OCI-LY7 (cell line): ENCODE measurements at regions not wholly inside any gene's neighbourhood (a gene's known extent, or its start where the extent isn't known, plus 50 kb on each side); places are given as distances from the start of the nearest gene placed in this dataset.

ENCODE experiments used
- BruUV-seq: library from RNA; stranded (reverse); fragments of 400-500 nt; replicated peaks from 2 replicates; lab custom pipeline; 2021; lab: Mats Ljungman, UMichigan
- CTCF ChIA-PET: fragments of 300-600 bp; sonication (Branson Sonifier 250); formaldehyde crosslinking; loops from one replicate; lab custom pipeline; 2022; ENCODE audit warnings: antibody characterized with exemption; ENCODE audit not compliant: unreplicated experiment; lab: Charles Lee
- POLR2A ChIA-PET: fragments of 300-600 bp; sonication (Branson Sonifier 250); formaldehyde crosslinking; loops from one replicate; lab custom pipeline; 2022; ENCODE audit warnings: antibody characterized with exemption; lab: Charles Lee
- DNase-seq: peaks from one replicate; pipeline ENCODE4 v3.0.0-alpha.2; 2015; ENCODE audit warnings: low spot score
- H2AFZ ChIP-seq: fragments of 200-600 bp; sonication (generic), shearing (Covaris generic); 2 replicates; pipeline ENCODE4 v1.6.1; 2014; ENCODE audit warnings: mild to moderate bottlenecking, antibody characterized with exemption, low read length, moderate library complexity
- H3K27ac ChIP-seq: fragments of 200-600 bp; sonication (generic); 2 replicates; pipeline ENCODE4 v1.5.1; 2014; ENCODE audit warnings: mixed run types, low read depth, mild to moderate bottlenecking, moderate library complexity, low read length, inconsistent platforms; ENCODE audit not compliant: poor library complexity, severe bottlenecking
- H3K36me3 ChIP-seq: fragments of 200-600 bp; sonication (generic); 2 replicates; pipeline ENCODE4 v1.6.1; 2014; ENCODE audit warnings: mild to moderate bottlenecking, antibody characterized with exemption, low read length, moderate library complexity, mixed read lengths; ENCODE audit not compliant: insufficient read depth
- H3K4me1 ChIP-seq: fragments of 200-600 bp; sonication (generic); 2 replicates; pipeline ENCODE4 v1.5.1; 2014; ENCODE audit warnings: mild to moderate bottlenecking, low read length; ENCODE audit not compliant: insufficient read depth, poor library complexity, severe bottlenecking
- H3K4me2 ChIP-seq: fragments of 200-600 bp; sonication (generic); 2 replicates; pipeline ENCODE4 v1.6.1; 2014; ENCODE audit warnings: mild to moderate bottlenecking, low read length
- H3K4me3 ChIP-seq: fragments of 200-600 bp; sonication (generic); 2 replicates; pipeline ENCODE4 v1.5.1; 2014; ENCODE audit warnings: mild to moderate bottlenecking, low read depth, low read length; ENCODE audit not compliant: poor library complexity, severe bottlenecking
- H3K79me2 ChIP-seq: fragments of 200-600 bp; sonication (generic); 2 replicates; pipeline ENCODE4 v1.6.1; 2016; ENCODE audit warnings: low read depth, mild to moderate bottlenecking, low read length, moderate library complexity, mixed read lengths; ENCODE audit not compliant: insufficient read depth
- H3K9me2 ChIP-seq: fragments of 200-600 bp; sonication (generic); 2 replicates; pipeline ENCODE4 v1.6.1; 2016; ENCODE audit warnings: mild to moderate bottlenecking, low read length, mixed read lengths; ENCODE audit not compliant: insufficient read depth
- H3K9me3 ChIP-seq: fragments of 200-600 bp; sonication (generic); 2 replicates; pipeline ENCODE4 v1.6.1; 2014; ENCODE audit warnings: mild to moderate bottlenecking, mixed run types, low read length, mixed read lengths
- H4K20me1 ChIP-seq: fragments of 200-600 bp; sonication (generic); 2 replicates; pipeline ENCODE4 v1.6.1; 2014; ENCODE audit warnings: mild to moderate bottlenecking, antibody characterized with exemption, low read length, moderate library complexity, mixed read lengths; ENCODE audit not compliant: insufficient read depth
- CTCF ChIP-seq: fragments of 200-600 bp; sonication (generic); conservative IDR thresholded peaks from 2 replicates; pipeline ENCODE4 v1.5.1; 2014; ENCODE audit warnings: mild to moderate bottlenecking, antibody characterized with exemption, low read length, moderate library complexity, mixed read lengths
- EZH2phosphoT487 ChIP-seq: fragments of 200-600 bp; sonication (generic); IDR thresholded peaks from 2 replicates; pipeline ENCODE4 v1.6.1; 2018; ENCODE audit warnings: low read depth, borderline replicate concordance, mild to moderate bottlenecking, mixed run types, antibody characterized with exemption, low read length, moderate library complexity, mixed read lengths
- intact Hi-C: fragments of 100-400 bp; cut with micrococcal nuclease; formaldehyde crosslinking; loops from one replicate; pipeline ENCODE4 v1.10.0; 2022; ENCODE audit not compliant: unreplicated experiment

GRCh38 chr10:131574363-131574706 is 262.8 kb upstream of the TCERG1L start:
- intact Hi-C loops, result no loop called here
- no TSS peak for BruUV-seq

DNA sequence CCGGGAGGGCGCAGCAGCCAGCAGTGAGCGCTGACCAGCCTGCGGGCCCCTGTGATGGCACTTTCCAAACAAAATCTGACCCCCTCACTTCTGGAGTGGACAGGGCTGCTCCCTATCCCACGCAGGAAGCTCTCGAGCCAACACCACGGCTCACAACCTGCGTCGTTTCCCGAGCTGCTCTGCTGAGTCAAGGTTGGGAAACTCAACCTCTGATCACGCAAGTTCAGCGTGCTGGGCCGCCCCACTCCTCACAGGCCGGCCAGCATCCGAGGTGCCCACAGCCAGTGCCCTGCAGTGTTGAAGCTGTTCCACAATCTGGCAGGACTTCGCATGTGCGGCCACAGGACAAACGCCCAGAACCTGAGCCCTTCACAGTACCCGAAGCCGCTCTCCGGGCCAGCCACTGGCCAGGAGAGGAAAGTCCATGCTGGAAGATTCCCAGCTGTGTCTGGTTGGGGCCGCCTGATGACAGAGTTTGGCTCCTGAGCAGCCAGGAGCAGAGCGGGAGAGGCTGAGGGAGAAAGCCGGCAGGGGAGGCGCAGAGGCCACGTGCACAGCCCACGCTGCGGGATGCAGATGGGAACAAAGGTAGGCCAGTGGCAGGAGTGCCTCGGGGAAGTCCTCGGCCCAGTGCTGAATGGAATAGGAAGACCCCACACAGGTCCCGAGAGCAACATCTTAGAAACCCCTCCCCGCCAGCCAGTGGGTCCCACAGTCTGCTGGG is 263.3 kb upstream of the TCERG1L start:
- no peak overlapping the region for H3K27ac ChIP-seq
- H3K9me3 ChIP-seq, result no peaks in the 10 kb centered on the region
- CTCF ChIA-PET, result no interaction called here
- TF ChIP-seq EZH2phosphoT487 (no peak), CTCF (no peak)
- H3K4me1 ChIP-seq, result no peaks in the 10 kb centered on the region
- H3K4me2 ChIP-seq, result no peak overlapping the region
- no peak overlapping the region for H2AFZ ChIP-seq
- intact Hi-C loops, result no loop called here
- no peaks in the 10 kb centered on the region for H3K9me2 ChIP-seq
- BruUV-seq, result no TSS peak
- no peaks in the 10 kb centered on the region for H4K20me1 ChIP-seq
- H3K4me3 ChIP-seq, result no peak overlapping the region
- no peaks in the 10 kb centered on the region for H3K36me3 ChIP-seq
- POLR2A ChIA-PET, result no interaction called here
- DNase-seq, result no peak
- H3K79me2 ChIP-seq, result no peaks in the 10 kb centered on the region

More at GRCh38 chr10:131574363-131574706, 262.8 kb upstream of the TCERG1L start:
- Histone ChIP-seq H2AFZ (no peak overlapping the region), H3K4me2 (no peak overlapping the region), H3K27ac (no peak overlapping the region), H3K9me3 (no peaks in the 10 kb centered on the region), H4K20me1 (no peaks in the 10 kb centered on the region), H3K4me3 (no peak overlapping the region), H3K4me1 (no peaks in the 10 kb centered on the region), H3K9me2 (no peaks in the 10 kb centered on the region), H3K36me3 (no peaks in the 10 kb centered on the region), H3K79me2 (no peaks in the 10 kb centered on the region)
- TF ChIP-seq CTCF (no peak), EZH2phosphoT487 (no peak)
- CTCF ChIA-PET, result no interaction called here
- POLR2A ChIA-PET, result no interaction called here
- no peak for DNase-seq

GRCh38 chr10:131575877-131576276 is 264.4 kb upstream of the TCERG1L start:
- BruUV-seq, result no TSS peak
- Histone ChIP-seq H3K27ac (no peak overlapping the region), H3K9me2 (no peaks in the 10 kb centered on the region), H3K36me3 (no peaks in the 10 kb centered on the region), H2AFZ (no peak overlapping the region), H4K20me1 (no peaks in the 10 kb centered on the region), H3K4me3 (no peak overlapping the region), H3K9me3 (no peaks in the 10 kb centered on the region), H3K79me2 (no peaks in the 10 kb centered on the region), H3K4me1 (no peaks in the 10 kb centered on the region), H3K4me2 (no peak overlapping the region)
- ChIA-PET POLR2A (no interaction called here), CTCF (no interaction called here)
- no peak for TF ChIP-seq EZH2phosphoT487
- TF ChIP-seq CTCF, result no peak
- intact Hi-C loops, result no loop called here
- no peak for DNase-seq
